SK-N-SH treated with all-trans-retinoic acid at 6 μM for 48 hours (cell line): ENCODE measurements at regions not wholly inside any gene's neighbourhood (a gene's known extent, or its start where the extent isn't known, plus 50 kb on each side); places are given as distances from the start of the nearest gene placed in this dataset.
"Not testable (repeated sequence)": the region's sequence is repeated elsewhere in the genome, so short reads cannot be mapped to it uniquely, and the experiment has no call there.

Experiments
- ARNTL ChIP-seq: fragments of 450-650 bp; formaldehyde crosslinking; IDR thresholded peaks from 2 replicates; pipeline ENCODE4 v1.5.0; 2020; ENCODE audit warnings: low read depth, mild to moderate bottlenecking, moderate library complexity, borderline replicate concordance
- CREB5 ChIP-seq: fragments of 250-450 bp; sonication (Bioruptor Pico); IDR thresholded peaks from 2 replicates; pipeline ENCODE4 v1.5.1; 2020; ENCODE audit warnings: low read depth, mild to moderate bottlenecking, moderate library complexity
- CSRNP3 ChIP-seq: fragments of 250-450 bp; sonication (Bioruptor Pico); IDR thresholded peaks from 2 replicates; pipeline ENCODE4 v1.5.1; 2021; ENCODE audit warnings: mild to moderate bottlenecking, moderate library complexity
- ISL1 ChIP-seq: fragments of 250-450 bp; sonication (Bioruptor Pico); IDR thresholded peaks from 2 replicates; pipeline ENCODE4 v2.1.2; 2022; ENCODE audit warnings: mild to moderate bottlenecking, moderate library complexity

- TF ChIP-seq ARNTL; CSRNP3 (CRISPR knock-in tag); CREB5 (CRISPR knock-in tag); ISL1 (CRISPR knock-in tag): not testable (repeated sequence)
These were observed 52.3 kb downstream of the PPIAL4A start for GRCh38 chr1:120941836-120942217.
